Gastrocnemius medialis (tissue), 4 donors: ENCODE measurements at regions not wholly inside any gene's neighbourhood (a gene's known extent, or its start where the extent isn't known, plus 50 kb on each side); places are given as distances from the start of the nearest gene placed in this dataset.
"Not testable (repeated sequence)": the region's sequence is repeated elsewhere in the genome, so short reads cannot be mapped to it uniquely, and the experiment has no call there.

Source experiments
- ATAC-seq, 2 donors: fragments of 150-250 bp; one replicate each; pipeline ENCODE4 v1.9.1; 2016
- DNase-seq, 2 donors: peaks; one replicate each; pipeline ENCODE4 v3.0.0-alpha.2; 2019
- H3K27ac ChIP-seq, 4 donors: fragments of 200-600 bp; sonication (generic); 1 replicate in 1 of 4; 2 replicates in 3 of 4; pipeline ENCODE4 v1.5.1; 2016 to 2018; ENCODE audit warnings: mild to moderate bottlenecking in 2 of 4, moderate library complexity in 1 of 4
- H3K27me3 ChIP-seq, 3 donors: fragments of 200-600 bp; sonication (generic) in 2 of 3; 1 replicate in 1 of 3; 2 replicates in 2 of 3; pipeline versions ENCODE4 v1.5.1 to v1.6.0; 2016 to 2019; ENCODE audit warnings: mild to moderate bottlenecking in 1 of 3, moderate library complexity in 1 of 3
- H3K36me3 ChIP-seq, 2 donors: fragments of 200-600 bp; sonication (generic) in 1 of 2; one replicate each; pipeline ENCODE4 v1.5.1; 2017 to 2018
- H3K4me1 ChIP-seq, 2 donors: fragments of 200-600 bp; sonication (generic) in 1 of 2; one replicate each; pipeline ENCODE4 v1.5.1; 2016 to 2017; ENCODE audit warnings: mild to moderate bottlenecking in 2 of 2
- H3K4me3 ChIP-seq, 4 donors: fragments of 200-600 bp; sonication (generic) in 3 of 4; 1 replicate in 1 of 4; 2 replicates in 3 of 4; pipeline ENCODE4 v1.5.1; 2016 to 2019; ENCODE audit warnings: mild to moderate bottlenecking in 2 of 4
- H3K9me3 ChIP-seq, 3 donors: fragments of 200-600 bp; sonication (generic) in 2 of 3; 1 replicate in 1 of 3; 2 replicates in 2 of 3; pipeline ENCODE4 v1.5.1; 2016 to 2019
- POLR2A ChIP-seq, 2 donors: fragments of 450-650 bp; IDR thresholded peaks; one replicate each; pipeline ENCODE4 v1.6.1; 2017; ENCODE audit warnings: antibody characterized with exemption in 2 of 2, mild to moderate bottlenecking in 2 of 2, moderate library complexity in 2 of 2
- in situ Hi-C, 4 donors: fragments of 200-750 bp; cut with MboI; loops; one replicate each; pipeline versions ENCODE4 v1.15.0 to v1.8.0; 2017; ENCODE audit warnings: low sequenced_read_pairs in 4 of 4
- intact Hi-C: fragments of 100-400 bp; cut with DNase I; formaldehyde crosslinking; loops from one replicate; pipeline ENCODE4 v1.15.1; 2023; ENCODE audit warnings: low total_unique reads
- TF ChIP-seq, protein P1 (sequence below), 5 experiments: fragments of 450-650 bp in 3 of 5; fragments of 200-600 bp in 2 of 5; sonication (generic) in 2 of 5; IDR thresholded peaks in 4 of 5; conservative IDR thresholded peaks in 1 of 5; 1 replicate in 4 of 5; 2 replicates in 1 of 5; pipeline ENCODE4 v1.5.1; 2016 to 2019; ENCODE audit warnings: antibody characterized with exemption in 5 of 5, mild to moderate bottlenecking in 3 of 5, moderate library complexity in 3 of 5

- in situ Hi-C loops (no loop called here), intact Hi-C loops (no loop called here)
- Histone ChIP-seq H3K4me3 (no peak overlapping the region), H3K4me1 (no peaks in the 10 kb centered on the region), H3K9me3 (no peaks in the 10 kb centered on the region), H3K27me3 (no peaks in the 10 kb centered on the region), H3K27ac (no peak overlapping the region), H3K36me3 (no peaks in the 10 kb centered on the region)
- DNase-seq (no peak), ATAC-seq (no peak)
- TF ChIP-seq, protein P1, sequence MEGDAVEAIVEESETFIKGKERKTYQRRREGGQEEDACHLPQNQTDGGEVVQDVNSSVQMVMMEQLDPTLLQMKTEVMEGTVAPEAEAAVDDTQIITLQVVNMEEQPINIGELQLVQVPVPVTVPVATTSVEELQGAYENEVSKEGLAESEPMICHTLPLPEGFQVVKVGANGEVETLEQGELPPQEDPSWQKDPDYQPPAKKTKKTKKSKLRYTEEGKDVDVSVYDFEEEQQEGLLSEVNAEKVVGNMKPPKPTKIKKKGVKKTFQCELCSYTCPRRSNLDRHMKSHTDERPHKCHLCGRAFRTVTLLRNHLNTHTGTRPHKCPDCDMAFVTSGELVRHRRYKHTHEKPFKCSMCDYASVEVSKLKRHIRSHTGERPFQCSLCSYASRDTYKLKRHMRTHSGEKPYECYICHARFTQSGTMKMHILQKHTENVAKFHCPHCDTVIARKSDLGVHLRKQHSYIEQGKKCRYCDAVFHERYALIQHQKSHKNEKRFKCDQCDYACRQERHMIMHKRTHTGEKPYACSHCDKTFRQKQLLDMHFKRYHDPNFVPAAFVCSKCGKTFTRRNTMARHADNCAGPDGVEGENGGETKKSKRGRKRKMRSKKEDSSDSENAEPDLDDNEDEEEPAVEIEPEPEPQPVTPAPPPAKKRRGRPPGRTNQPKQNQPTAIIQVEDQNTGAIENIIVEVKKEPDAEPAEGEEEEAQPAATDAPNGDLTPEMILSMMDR (IDR thresholded peaks at IDR 0.05 in 4 of 5, conservative IDR thresholded peaks at IDR 0.05 in 1 of 5) = no peak
- no peak for TF ChIP-seq POLR2A (IDR thresholded peaks at IDR 0.05)
Measured at GRCh38 chr14:52146504-52146903, 77.6 kb upstream of the NID2 start.

- H3K36me3 ChIP-seq, H3K27me3 ChIP-seq, H3K27ac ChIP-seq, intact Hi-C loops, ATAC-seq, H3K4me1 ChIP-seq, H3K4me3 ChIP-seq, DNase-seq, in situ Hi-C loops, H3K9me3 ChIP-seq: not testable (repeated sequence)
Measured at GRCh38 chr14:52144099-52144498, 75.2 kb upstream of the NID2 start.

GRCh38 chr14:52142504-52142903 lies 73.6 kb upstream of the NID2 start:
- no peaks in the 10 kb centered on the region for H3K27me3 ChIP-seq

GRCh38 chr14:52131640-52132320 lies 62.9 kb upstream of the NID2 start:
- intact Hi-C loops (loop anchor here (1.0 kb wide), 1 partner anchor 135 kb away; no protein-coding TSS in a partner anchor), in situ Hi-C loops (loop anchor here (5.0 to 10.0 kb wide), 2 partner anchors 134 to 137 kb away; no protein-coding TSS in a partner anchor)
- ATAC-seq (no peak), DNase-seq (peak; percentile 26 to 42)
- Histone ChIP-seq H3K27ac (no peak overlapping the region), H3K27me3 (no peaks in the 10 kb centered on the region), H3K36me3 (no peaks in the 10 kb centered on the region), H3K4me1 (no peaks in the 10 kb centered on the region), H3K9me3 (no peaks in the 10 kb centered on the region), H3K4me3 (no peak overlapping the region)
- no peak for TF ChIP-seq POLR2A (IDR thresholded peaks at IDR 0.05)
- TF ChIP-seq, protein P1 (IDR thresholded peaks at IDR 0.05 in 4 of 5, conservative IDR thresholded peaks at IDR 0.05 in 1 of 5) = peak; percentile 29 to 60 (median 52)

More at GRCh38 chr14:52142504-52142903, 73.6 kb upstream of the NID2 start:
- H3K4me3 ChIP-seq = no peak overlapping the region
- in situ Hi-C loops = no loop called here
- no peaks in the 10 kb centered on the region for H3K36me3 ChIP-seq
- intact Hi-C loops = no loop called here
- ATAC-seq (no peak), DNase-seq (no peak)
- no peaks in the 10 kb centered on the region for H3K9me3 ChIP-seq
- H3K4me1 ChIP-seq = no peaks in the 10 kb centered on the region
- no peak for TF ChIP-seq POLR2A (IDR thresholded peaks at IDR 0.05)
- TF ChIP-seq, protein P1 (IDR thresholded peaks at IDR 0.05 in 4 of 5, conservative IDR thresholded peaks at IDR 0.05 in 1 of 5) = no peak
- H3K27ac ChIP-seq = no peak overlapping the region

DNA sequence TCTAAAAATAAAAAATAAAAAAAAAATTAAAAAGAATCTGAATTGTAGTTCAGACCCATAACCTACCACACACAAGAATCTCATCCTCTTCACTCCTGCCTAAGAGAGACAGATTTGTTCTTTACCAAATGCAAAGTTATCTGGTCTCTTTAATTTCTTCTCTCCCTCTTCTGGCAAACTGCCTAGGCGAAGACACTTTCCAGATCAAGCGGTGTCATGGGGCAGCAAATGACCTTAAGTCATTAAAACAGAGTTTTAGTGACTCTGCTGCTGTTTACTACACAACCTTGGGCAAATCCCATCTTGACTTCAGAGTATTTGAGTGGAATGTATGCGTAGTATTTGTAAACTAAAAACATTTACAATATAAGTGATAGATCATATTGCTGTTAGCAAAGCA lies 60.9 kb upstream of the NID2 start:
- no peak for ATAC-seq
- in situ Hi-C loops = loop anchor here (5.0 to 10.0 kb wide), 2 partner anchors 132 to 135 kb away; no protein-coding TSS in a partner anchor
- Histone ChIP-seq H3K27ac (no peak overlapping the region), H3K4me1 (peaks cover 0 to 10% of the 10 kb centered on the region in 2 donors), H3K4me3 (no peak overlapping the region), H3K27me3 (no peaks in the 10 kb centered on the region), H3K36me3 (no peaks in the 10 kb centered on the region), H3K9me3 (no peaks in the 10 kb centered on the region)
- intact Hi-C loops = no loop called here
- no peak for DNase-seq
- TF ChIP-seq, protein P1 (IDR thresholded peaks at IDR 0.05 in 4 of 5, conservative IDR thresholded peaks at IDR 0.05 in 1 of 5) = no peak
- TF ChIP-seq POLR2A (IDR thresholded peaks at IDR 0.05) = no peak
